22Rv1 (cell line): ENCODE measurements at regions not wholly inside any gene's neighbourhood (a gene's known extent, or its start where the extent isn't known, plus 50 kb on each side); places are given as distances from the start of the nearest gene placed in this dataset.

Experiments
- H3K27ac ChIP-seq: fragments of 450-650 bp; 2 replicates; pipeline ENCODE4 v1.5.1; 2017
- CTCF ChIP-seq: fragments of 450-650 bp; IDR thresholded peaks from 2 replicates; pipeline ENCODE4 v1.5.1; 2017; ENCODE audit warnings: mild to moderate bottlenecking
- ZFX ChIP-seq: fragments of 450-650 bp; IDR thresholded peaks from 2 replicates; pipeline ENCODE4 v1.6.1; 2017; ENCODE audit warnings: antibody characterized with exemption, borderline replicate concordance

DNA sequence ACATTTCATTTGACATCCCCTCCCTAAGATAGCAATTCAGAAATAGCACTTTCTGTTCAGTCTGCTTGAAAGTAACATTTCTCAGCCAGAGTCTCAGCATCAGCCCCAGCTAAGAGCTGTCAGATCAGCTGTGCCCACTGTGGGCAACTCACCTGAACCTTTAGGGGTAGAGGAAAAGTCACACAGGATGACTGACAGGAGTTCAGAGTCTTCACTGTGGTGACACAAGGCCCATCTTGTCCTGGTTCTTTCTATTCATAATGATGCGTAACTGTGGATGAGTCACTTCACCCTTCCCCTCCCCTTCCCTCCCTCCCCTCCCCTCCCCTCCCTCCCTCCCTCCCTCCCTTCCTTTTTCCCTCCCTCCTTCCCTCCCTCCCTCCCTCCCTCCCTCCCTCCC, 96.1 kb upstream of the RASGRP1 start:
- H3K27ac ChIP-seq: no peak overlapping the region
- TF ChIP-seq ZFX (no peak), CTCF (no peak)

GRCh38 chr15:38662033-38662802, 97.6 kb upstream of the RASGRP1 start:
- H3K27ac ChIP-seq: no peak overlapping the region
- no peak for TF ChIP-seq CTCF
- no peak for TF ChIP-seq ZFX

DNA sequence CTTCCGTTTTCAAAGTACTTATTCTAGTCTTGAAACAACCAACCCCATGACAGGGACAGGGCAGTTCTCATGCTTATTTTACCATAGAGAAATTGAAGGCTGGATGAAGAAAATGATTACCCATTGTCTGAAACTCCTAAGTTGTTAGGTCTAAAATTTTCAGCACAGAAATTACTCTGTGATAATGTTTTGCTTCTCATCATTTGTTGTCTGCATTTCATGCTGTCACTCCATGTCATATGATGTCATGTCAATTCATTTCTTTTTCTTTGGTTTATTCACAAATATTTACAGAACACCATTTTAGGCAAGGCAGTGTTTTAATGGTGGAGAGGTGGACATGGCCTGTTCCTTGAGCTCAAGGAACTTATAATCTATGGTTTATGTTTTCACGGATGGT, 98.2 kb upstream of the RASGRP1 start:
- H3K27ac ChIP-seq: no peak overlapping the region
- TF ChIP-seq CTCF (no peak), ZFX (no peak)

- no peak overlapping the region for H3K27ac ChIP-seq
- no peak for TF ChIP-seq ZFX
Observed at GRCh38 chr15:38665586-38666305, 101.1 kb upstream of the RASGRP1 start.

DNA sequence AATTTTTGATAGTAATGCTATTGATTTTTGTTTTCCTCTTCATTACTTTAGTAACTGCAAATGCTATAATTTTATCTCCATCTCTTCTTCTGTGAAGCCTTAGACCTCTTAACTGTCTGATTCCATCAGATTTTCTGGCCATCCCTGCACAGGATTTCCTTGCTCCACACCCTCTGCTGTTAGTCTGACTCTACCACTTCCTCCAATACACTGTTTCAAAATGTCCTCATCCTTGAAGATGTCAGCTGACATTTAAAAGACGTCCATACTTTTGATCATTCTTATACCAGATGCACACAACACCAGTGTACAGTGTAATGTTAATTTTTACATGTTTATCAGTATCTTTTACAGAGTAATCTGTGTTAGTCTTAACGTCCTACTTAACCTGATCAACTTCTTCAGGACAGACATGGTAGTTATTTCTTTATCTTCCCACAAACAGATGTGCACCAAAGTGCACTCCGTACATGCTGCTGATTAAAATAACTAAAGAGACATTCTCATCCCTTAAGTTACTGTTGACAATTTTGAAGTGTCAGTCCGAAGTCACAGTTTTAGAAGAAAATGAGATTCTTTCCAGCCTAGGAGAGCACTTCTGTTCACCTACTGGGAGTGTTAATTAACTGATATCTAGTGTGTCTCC, 102.4 kb upstream of the RASGRP1 start:
- TF ChIP-seq ZFX (no peak), CTCF (no peak)
- H3K27ac ChIP-seq: no peak overlapping the region

DNA sequence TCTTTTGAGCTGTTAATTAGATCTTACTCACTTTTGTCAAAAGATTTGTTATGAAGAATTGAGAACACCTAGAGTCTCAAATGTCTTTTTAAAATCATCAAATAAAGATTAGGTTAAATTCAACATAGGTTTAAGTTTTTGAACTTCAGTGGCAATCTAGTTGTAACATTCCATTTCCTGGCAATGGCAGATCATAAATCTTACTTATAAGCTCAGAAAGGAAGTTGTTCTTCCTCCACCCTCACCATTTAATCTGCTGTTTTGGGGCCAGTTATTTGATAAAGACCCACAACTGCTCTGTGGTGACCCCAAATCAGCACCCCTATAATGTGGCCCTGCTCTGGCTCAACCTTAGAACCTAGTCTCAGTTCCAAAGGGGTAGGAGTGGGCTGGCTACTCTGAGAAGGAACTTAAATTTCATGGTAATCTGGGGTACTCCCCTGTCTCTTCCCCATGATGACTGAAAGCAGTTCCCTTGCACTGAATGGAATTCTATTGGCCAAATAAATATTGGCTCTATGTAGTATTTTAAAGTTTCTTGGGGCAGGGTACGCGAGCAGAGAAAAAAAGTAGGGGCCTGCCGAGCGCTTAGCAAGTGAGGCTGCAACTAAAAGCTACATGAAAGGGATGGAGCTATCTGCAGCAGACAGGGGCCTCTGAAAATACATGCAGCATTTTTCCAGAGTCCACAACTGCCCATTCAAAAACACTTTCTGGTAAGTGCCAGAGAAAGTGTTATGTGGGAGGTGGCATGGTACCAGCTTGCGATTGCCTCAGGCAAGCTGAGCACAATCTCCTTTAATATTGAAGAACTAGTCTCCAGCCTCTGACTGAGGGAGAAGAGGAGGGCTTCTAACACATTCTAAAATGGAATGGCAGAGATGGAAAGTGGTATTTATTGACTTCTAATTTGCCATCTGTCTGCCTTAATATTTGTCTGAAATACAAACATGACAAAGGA, 103.6 kb upstream of the RASGRP1 start:
- H3K27ac ChIP-seq: no peak overlapping the region
- no peak for TF ChIP-seq ZFX
- no peak for TF ChIP-seq CTCF

GRCh38 chr15:38668898-38669391, 104.3 kb upstream of the RASGRP1 start:
- H3K27ac ChIP-seq: no peak overlapping the region
- TF ChIP-seq CTCF: no peak
- no peak for TF ChIP-seq ZFX
